Gastrocnemius medialis (tissue), 4 donors: ENCODE measurements at regions not wholly inside any gene's neighbourhood (a gene's known extent, or its start where the extent isn't known, plus 50 kb on each side); places are given as distances from the start of the nearest gene placed in this dataset.

Experiments used
- CTCF ChIP-seq, 5 experiments: fragments of 450-650 bp in 3 of 5; fragments of 200-600 bp in 2 of 5; sonication (generic) in 2 of 5; IDR thresholded peaks in 4 of 5; conservative IDR thresholded peaks in 1 of 5; 1 replicate in 4 of 5; 2 replicates in 1 of 5; pipeline ENCODE4 v1.5.1; 2016 to 2019; ENCODE audit warnings: antibody characterized with exemption in 5 of 5, mild to moderate bottlenecking in 3 of 5, moderate library complexity in 3 of 5
- POLR2A ChIP-seq, 2 donors: fragments of 450-650 bp; IDR thresholded peaks; one replicate each; pipeline ENCODE4 v1.6.1; 2017; ENCODE audit warnings: antibody characterized with exemption in 2 of 2, mild to moderate bottlenecking in 2 of 2, moderate library complexity in 2 of 2

GRCh38 chr14:86626530-86626929 is 1096.6 kb downstream of the FLRT2 start:
- TF ChIP-seq CTCF (IDR thresholded peaks at IDR 0.05 in 4 of 5, conservative IDR thresholded peaks at IDR 0.05 in 1 of 5) (no peak), POLR2A (IDR thresholded peaks at IDR 0.05) (no peak)
